PC-9 (cell line): ENCODE measurements at regions not wholly inside any gene's neighbourhood (a gene's known extent, or its start where the extent isn't known, plus 50 kb on each side); places are given as distances from the start of the nearest gene placed in this dataset.
"Not testable (repeated sequence)": the region's sequence is repeated elsewhere in the genome, so short reads cannot be mapped to it uniquely, and the experiment has no call there.

Experiments
- BruUV-seq: library from RNA; stranded (reverse); fragments of 400-500 nt; replicated peaks from 2 replicates; lab custom pipeline; 2021; lab: Mats Ljungman, UMichigan
- CTCF ChIA-PET: fragments of 300-600 bp; sonication (Branson Sonifier 250); formaldehyde crosslinking; loops from one replicate; lab custom pipeline; 2022; ENCODE audit warnings: antibody characterized with exemption; lab: Charles Lee
- POLR2A ChIA-PET: fragments of 300-600 bp; sonication (Branson Sonifier 250); formaldehyde crosslinking; loops from one replicate; lab custom pipeline; 2022; ENCODE audit warnings: antibody characterized with exemption; ENCODE audit not compliant: unreplicated experiment; lab: Charles Lee
- DNase-seq, 2 experiments: peaks; one replicate each; pipeline versions ENCODE4 v3.0.0 to v3.0.0-alpha.2; 2015 to 2022; ENCODE audit warnings: mixed read lengths in 1 of 2
- H2AFZ ChIP-seq: fragments of 200-600 bp; sonication (generic); 2 replicates; pipeline ENCODE4 v1.8.1; 2017; ENCODE audit warnings: antibody characterized with exemption
- H3F3A ChIP-seq: fragments of 200-600 bp; sonication (generic); 2 replicates; pipeline ENCODE4 v1.8.1; 2017; ENCODE audit warnings: antibody characterized with exemption, mild to moderate bottlenecking, low read depth; ENCODE audit not compliant: insufficient read depth
- H3K27ac ChIP-seq: fragments of 200-600 bp; sonication (generic); 2 replicates; pipeline ENCODE4 v1.6.1; 2016; ENCODE audit warnings: mixed run types
- H3K27me3 ChIP-seq: fragments of 200-600 bp; sonication (generic); 2 replicates; pipeline ENCODE4 v1.6.1; 2016; ENCODE audit warnings: low read depth, mixed run types; ENCODE audit not compliant: insufficient read depth
- H3K36me3 ChIP-seq: fragments of 200-600 bp; sonication (generic); 2 replicates; pipeline ENCODE4 v1.6.1; 2016; ENCODE audit warnings: low read depth, mixed run types
- H3K4me1 ChIP-seq: fragments of 200-600 bp; sonication (generic); replicated peaks from 2 replicates; pipeline ENCODE4 v1.6.1; 2016; ENCODE audit warnings: mixed run types; ENCODE audit not compliant: insufficient read depth
- H3K4me2 ChIP-seq: fragments of 200-600 bp; sonication (generic); 2 replicates; pipeline ENCODE4 v1.6.1; 2017; ENCODE audit warnings: mixed run types
- H3K4me3 ChIP-seq: fragments of 200-600 bp; sonication (generic); 2 replicates; pipeline ENCODE4 v1.6.1; 2016; ENCODE audit warnings: mixed run types
- H3K79me2 ChIP-seq: fragments of 200-600 bp; sonication (generic); 2 replicates; pipeline ENCODE4 v1.6.1; 2017; ENCODE audit warnings: low read depth, mixed run types
- H3K9me2 ChIP-seq: fragments of 200-600 bp; sonication (generic); 2 replicates; pipeline ENCODE4 v1.8.1; 2017; ENCODE audit warnings: mild to moderate bottlenecking; ENCODE audit not compliant: insufficient read depth
- H3K9me3 ChIP-seq: fragments of 200-600 bp; sonication (generic); 2 replicates; pipeline ENCODE4 v1.8.1; 2016; ENCODE audit warnings: low read depth; ENCODE audit not compliant: insufficient read depth
- H4K20me1 ChIP-seq: fragments of 200-600 bp; sonication (generic); 2 replicates; pipeline ENCODE4 v1.8.1; 2017; ENCODE audit not compliant: insufficient read depth
- CTCF ChIP-seq: fragments of 200-600 bp; sonication (generic); conservative IDR thresholded peaks from 2 replicates; pipeline ENCODE4 v1.6.1; 2017; ENCODE audit warnings: mixed run types, antibody characterized with exemption, mild to moderate bottlenecking, moderate library complexity
- EZH2 ChIP-seq: fragments of 200-600 bp; sonication (generic); IDR thresholded peaks from 2 replicates; pipeline ENCODE4 v1.8.0; 2017; ENCODE audit warnings: antibody characterized with exemption, low read depth
- intact Hi-C: fragments of 100-400 bp; cut with micrococcal nuclease; formaldehyde crosslinking; loops from one replicate; pipeline ENCODE4 v1.10.0; 2022; ENCODE audit not compliant: unreplicated experiment

GRCh38 chr9:65455136-65455535 lies 170.1 kb upstream of the FOXD4L5 start:
- H3K4me3 ChIP-seq, H3K9me3 ChIP-seq, H3K4me2 ChIP-seq, H3F3A ChIP-seq, H2AFZ ChIP-seq, CTCF ChIA-PET, BruUV-seq, H3K79me2 ChIP-seq, intact Hi-C loops, POLR2A ChIA-PET, H3K9me2 ChIP-seq, H3K27ac ChIP-seq, H3K4me1 ChIP-seq, H4K20me1 ChIP-seq, DNase-seq, H3K36me3 ChIP-seq: not testable (repeated sequence)
- peaks cover 17% of the 10 kb centered on the region for H3K27me3 ChIP-seq

- H3K9me2 ChIP-seq, CTCF ChIA-PET, H3F3A ChIP-seq, H3K27ac ChIP-seq, H3K4me2 ChIP-seq, intact Hi-C loops, POLR2A ChIA-PET, H3K36me3 ChIP-seq, H3K4me3 ChIP-seq, H2AFZ ChIP-seq, H4K20me1 ChIP-seq, H3K9me3 ChIP-seq, H3K4me1 ChIP-seq, DNase-seq, H3K79me2 ChIP-seq, BruUV-seq: not testable (repeated sequence)
- H3K27me3 ChIP-seq = peaks cover 12% of the 10 kb centered on the region
Measured at GRCh38 chr9:65454666-65455065, 169.7 kb upstream of the FOXD4L5 start.

GRCh38 chr9:65454034-65454433 lies 169.0 kb upstream of the FOXD4L5 start:
- H3K4me1 ChIP-seq, H3K27ac ChIP-seq, intact Hi-C loops, H3K79me2 ChIP-seq, H3K4me2 ChIP-seq, H3F3A ChIP-seq, DNase-seq, H3K4me3 ChIP-seq, H3K27me3 ChIP-seq, CTCF ChIA-PET, H2AFZ ChIP-seq, H4K20me1 ChIP-seq, H3K36me3 ChIP-seq, POLR2A ChIA-PET, H3K9me2 ChIP-seq, BruUV-seq, H3K9me3 ChIP-seq: not testable (repeated sequence)

GRCh38 chr9:65449886-65450610 lies 165.0 kb upstream of the FOXD4L5 start:
- H4K20me1 ChIP-seq, H3K4me1 ChIP-seq, CTCF ChIA-PET, H2AFZ ChIP-seq, H3K36me3 ChIP-seq, H3F3A ChIP-seq, intact Hi-C loops, DNase-seq, H3K27me3 ChIP-seq, H3K4me3 ChIP-seq, H3K79me2 ChIP-seq, BruUV-seq, H3K9me3 ChIP-seq, H3K4me2 ChIP-seq, POLR2A ChIA-PET, H3K27ac ChIP-seq, H3K9me2 ChIP-seq: not testable (repeated sequence)

GRCh38 chr9:65449423-65449822 lies 164.4 kb upstream of the FOXD4L5 start:
- H2AFZ ChIP-seq = no peak overlapping the region
- no peak overlapping the region for H3K4me3 ChIP-seq
- no peaks in the 10 kb centered on the region for H3K27me3 ChIP-seq
- no peaks in the 10 kb centered on the region for H3K4me1 ChIP-seq
- no peaks in the 10 kb centered on the region for H3K9me2 ChIP-seq
- no peak overlapping the region for H3K4me2 ChIP-seq
- no peaks in the 10 kb centered on the region for H3F3A ChIP-seq
- POLR2A ChIA-PET = no interaction called here
- H4K20me1 ChIP-seq = no peaks in the 10 kb centered on the region
- CTCF ChIA-PET = no interaction called here
- intact Hi-C loops = no loop called here
- no peak for TF ChIP-seq EZH2
- no peak for TF ChIP-seq CTCF
- no peaks in the 10 kb centered on the region for H3K79me2 ChIP-seq
- H3K27ac ChIP-seq = no peak overlapping the region
- no TSS peak for BruUV-seq
- no peaks in the 10 kb centered on the region for H3K9me3 ChIP-seq
- no peaks in the 10 kb centered on the region for H3K36me3 ChIP-seq
- DNase-seq = no peak

- H4K20me1 ChIP-seq, H3K36me3 ChIP-seq, H2AFZ ChIP-seq, H3F3A ChIP-seq, H3K4me2 ChIP-seq, H3K4me1 ChIP-seq, BruUV-seq, CTCF ChIA-PET, H3K79me2 ChIP-seq, H3K27me3 ChIP-seq, H3K4me3 ChIP-seq, H3K9me2 ChIP-seq, POLR2A ChIA-PET, intact Hi-C loops, DNase-seq, H3K27ac ChIP-seq, H3K9me3 ChIP-seq: not testable (repeated sequence)
Measured at GRCh38 chr9:65447146-65447545, 162.1 kb upstream of the FOXD4L5 start.

- CTCF ChIA-PET, H3K4me3 ChIP-seq, H3K36me3 ChIP-seq, H2AFZ ChIP-seq, H3K27ac ChIP-seq, H4K20me1 ChIP-seq, H3F3A ChIP-seq, H3K27me3 ChIP-seq, H3K79me2 ChIP-seq, H3K4me2 ChIP-seq, BruUV-seq, H3K9me2 ChIP-seq, DNase-seq, intact Hi-C loops, H3K9me3 ChIP-seq, POLR2A ChIA-PET, H3K4me1 ChIP-seq: not testable (repeated sequence)
Measured at GRCh38 chr9:65445991-65446390, 161.0 kb upstream of the FOXD4L5 start.
